ENCODE measurements at regions not wholly inside any gene's neighbourhood (a gene's known extent, or its start where the extent isn't known, plus 50 kb on each side); places are given as distances from the start of the nearest gene placed in this dataset.

GRCh38 chr10:83968052-83968451 is 171.3 kb upstream of the GHITM start:
- TF ChIP-seq CTCF (IDR thresholded peaks at IDR 0.05) (no peak), HMGXB4 (CRISPR knock-in tag; IDR thresholded peaks at IDR 0.05; ENCODE audit: borderline replicate concordance) (no peak), NPAS2 (CRISPR knock-in tag; IDR thresholded peaks at IDR 0.05; ENCODE audit: borderline replicate concordance) (no peak), MAX (IDR thresholded peaks at IDR 0.05) (no peak), ZNF302 (CRISPR knock-in tag; IDR thresholded peaks at IDR 0.05) (no peak), MAZ (IDR thresholded peaks at IDR 0.05; ENCODE audit: borderline replicate concordance, low read depth, low read length) (no peak)

Measured in A549 (cell line).